ENCODE measurements at regions not wholly inside any gene's neighbourhood (a gene's known extent, or its start where the extent isn't known, plus 50 kb on each side); places are given as distances from the start of the nearest gene placed in this dataset.

GRCh38 chr19:30115947-30116346 lies 173.9 kb downstream of the URI1 start:
- no peak overlapping the region for H3K4me3 ChIP-seq (ENCODE audit: low read depth, low read length)
- H3K36me3 ChIP-seq (ENCODE audit: control insufficient read depth, insufficient read depth, low read length) = no peaks in the 10 kb centered on the region
- ChIA-PET POLR2A (no interaction called here), CTCF (no interaction called here)
- TF ChIP-seq CTCF (IDR thresholded peaks at IDR 0.05; ENCODE audit: insufficient read depth, low read depth, low read length) = no peak
- no peaks in the 10 kb centered on the region for H3K27me3 ChIP-seq (ENCODE audit: control insufficient read depth, insufficient read depth, low read length)
- no peak for DNase-seq (ENCODE audit: low read depth)

DNA sequence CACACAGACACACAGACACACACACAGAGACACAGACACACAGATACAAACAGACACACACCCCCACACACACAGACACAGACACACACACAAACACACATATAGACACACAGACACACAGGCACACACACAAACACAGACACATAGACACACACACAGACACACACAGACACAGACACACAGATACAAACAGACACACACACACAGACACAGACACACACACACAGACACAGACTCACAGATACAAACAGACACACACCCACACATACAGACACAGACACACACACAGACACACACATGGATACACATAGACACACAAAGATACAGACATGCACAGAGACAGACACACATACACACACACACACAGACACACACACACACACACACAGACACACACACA lies 174.5 kb downstream of the URI1 start:
- DNase-seq (ENCODE audit: low read depth) = no peak
- POLR2A ChIA-PET = no interaction called here
- CTCF ChIA-PET = no interaction called here
- H3K4me3 ChIP-seq (ENCODE audit: low read depth, low read length) = no peak overlapping the region
- no peaks in the 10 kb centered on the region for H3K27me3 ChIP-seq (ENCODE audit: control insufficient read depth, insufficient read depth, low read length)
- H3K36me3 ChIP-seq (ENCODE audit: control insufficient read depth, insufficient read depth, low read length) = no peaks in the 10 kb centered on the region
- no peak for TF ChIP-seq CTCF (IDR thresholded peaks at IDR 0.05; ENCODE audit: insufficient read depth, low read depth, low read length)

DNA sequence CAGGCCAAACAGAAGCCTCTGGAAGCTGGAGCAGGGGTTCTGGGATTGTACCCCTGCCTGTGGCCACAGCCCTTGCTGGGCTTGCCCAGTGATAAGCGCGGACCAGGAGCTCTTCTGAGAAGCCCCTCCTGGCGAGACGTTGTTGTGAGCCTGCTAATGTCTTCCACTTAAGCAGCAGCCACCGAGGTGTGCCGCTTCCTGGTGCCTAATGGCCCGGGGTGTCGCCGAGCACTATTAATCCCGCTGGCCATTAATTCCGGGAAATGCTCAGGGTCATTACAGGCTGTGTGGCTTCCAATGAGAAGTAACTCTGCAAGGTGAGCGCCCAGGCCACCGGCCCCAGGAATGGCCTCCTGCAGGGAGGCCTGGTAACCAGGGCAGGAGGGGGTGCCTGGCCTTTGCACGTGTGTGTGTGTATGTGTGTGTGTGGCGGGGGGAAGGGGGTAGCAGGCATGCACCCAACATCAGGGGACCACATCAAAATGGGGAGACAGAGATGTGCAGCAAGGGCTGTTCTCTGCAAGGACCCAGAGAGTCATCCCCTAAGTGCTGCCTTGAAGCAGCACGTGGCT lies 175.0 kb downstream of the URI1 start:
- ChIA-PET POLR2A (no interaction called here), CTCF (no interaction called here)
- Histone ChIP-seq H3K4me3 (ENCODE audit: low read depth, low read length) (no peak overlapping the region), H3K27me3 (ENCODE audit: control insufficient read depth, insufficient read depth, low read length) (no peaks in the 10 kb centered on the region), H3K36me3 (ENCODE audit: control insufficient read depth, insufficient read depth, low read length) (no peaks in the 10 kb centered on the region)
- DNase-seq (ENCODE audit: low read depth) = no peak
- no peak for TF ChIP-seq CTCF (IDR thresholded peaks at IDR 0.05; ENCODE audit: insufficient read depth, low read depth, low read length)

GRCh38 chr19:30117636-30118145 lies 175.7 kb downstream of the URI1 start:
- POLR2A ChIA-PET = no interaction called here
- TF ChIP-seq CTCF (IDR thresholded peaks at IDR 0.05; ENCODE audit: insufficient read depth, low read depth, low read length) = no peak
- Histone ChIP-seq H3K4me3 (ENCODE audit: low read depth, low read length) (no peak overlapping the region), H3K36me3 (ENCODE audit: control insufficient read depth, insufficient read depth, low read length) (no peaks in the 10 kb centered on the region), H3K27me3 (ENCODE audit: control insufficient read depth, insufficient read depth, low read length) (no peaks in the 10 kb centered on the region)
- CTCF ChIA-PET = no interaction called here
- DNase-seq (ENCODE audit: low read depth) = no peak

- TF ChIP-seq CTCF (IDR thresholded peaks at IDR 0.05; ENCODE audit: insufficient read depth, low read depth, low read length) = no peak
- no peak overlapping the region for H3K4me3 ChIP-seq (ENCODE audit: low read depth, low read length)
- no peaks in the 10 kb centered on the region for H3K27me3 ChIP-seq (ENCODE audit: control insufficient read depth, insufficient read depth, low read length)
- POLR2A ChIA-PET = no interaction called here
- no peaks in the 10 kb centered on the region for H3K36me3 ChIP-seq (ENCODE audit: control insufficient read depth, insufficient read depth, low read length)
- no peak for DNase-seq (ENCODE audit: low read depth)
- CTCF ChIA-PET = no interaction called here
Observed at GRCh38 chr19:30118221-30118620, 176.2 kb downstream of the URI1 start.
